GM23248 (cell line): ENCODE measurements at regions not wholly inside any gene's neighbourhood (a gene's known extent, or its start where the extent isn't known, plus 50 kb on each side); places are given as distances from the start of the nearest gene placed in this dataset.
"Not testable (repeated sequence)": the region's sequence is repeated elsewhere in the genome, so short reads cannot be mapped to it uniquely, and the experiment has no call there.

Source experiments
- EZH2 ChIP-seq: fragments of 200-600 bp; sonication (generic); IDR thresholded peaks from 2 replicates; pipeline ENCODE4 v1.6.1; 2018; ENCODE audit warnings: antibody characterized with exemption, mild to moderate bottlenecking; ENCODE audit not compliant: insufficient read depth, poor library complexity, severe bottlenecking
- EZH2phosphoT487 ChIP-seq: fragments of 200-600 bp; sonication (generic); IDR thresholded peaks from 2 replicates; pipeline ENCODE4 v1.6.1; 2018; ENCODE audit warnings: antibody characterized with exemption, moderate library complexity, mild to moderate bottlenecking, low read depth; ENCODE audit not compliant: insufficient read depth

GRCh38 chr13:95430525-95430924 lies 122.0 kb upstream of the CLDN10 start:
- not testable (repeated sequence) for TF ChIP-seq EZH2, EZH2phosphoT487
